ENCODE measurements at regions not wholly inside any gene's neighbourhood (a gene's known extent, or its start where the extent isn't known, plus 50 kb on each side); places are given as distances from the start of the nearest gene placed in this dataset.
"Not testable (repeated sequence)": the region's sequence is repeated elsewhere in the genome, so short reads cannot be mapped to it uniquely, and the experiment has no call there.

- no peak overlapping the region for H3K27ac Mint-ChIP-seq
- no peak overlapping the region for H3K4me3 Mint-ChIP-seq
- peaks cover 26% of the 10 kb centered on the region for H3K4me1 Mint-ChIP-seq
- H3K9me3 Mint-ChIP-seq: peaks cover 2% of the 10 kb centered on the region
- DNase-seq (no peak), ATAC-seq (no peak)
- no peaks in the 10 kb centered on the region for H3K36me3 Mint-ChIP-seq (ENCODE audit: low read depth)
- H3K27me3 Mint-ChIP-seq: no peaks in the 10 kb centered on the region
These were observed 110.2 kb upstream of the C1GALT1C1 start for GRCh38 chrX:120740072-120740471.

- H3K27ac Mint-ChIP-seq: no peak overlapping the region
- no peak for ATAC-seq
- no peak overlapping the region for H3K4me3 Mint-ChIP-seq
- no peaks in the 10 kb centered on the region for H3K36me3 Mint-ChIP-seq (ENCODE audit: low read depth)
- no peaks in the 10 kb centered on the region for H3K27me3 Mint-ChIP-seq
- DNase-seq: no peak
- peaks cover 26% of the 10 kb centered on the region for H3K4me1 Mint-ChIP-seq
- no peaks in the 10 kb centered on the region for H3K9me3 Mint-ChIP-seq
These were observed 109.4 kb upstream of the C1GALT1C1 start for GRCh38 chrX:120739300-120739699.

DNA sequence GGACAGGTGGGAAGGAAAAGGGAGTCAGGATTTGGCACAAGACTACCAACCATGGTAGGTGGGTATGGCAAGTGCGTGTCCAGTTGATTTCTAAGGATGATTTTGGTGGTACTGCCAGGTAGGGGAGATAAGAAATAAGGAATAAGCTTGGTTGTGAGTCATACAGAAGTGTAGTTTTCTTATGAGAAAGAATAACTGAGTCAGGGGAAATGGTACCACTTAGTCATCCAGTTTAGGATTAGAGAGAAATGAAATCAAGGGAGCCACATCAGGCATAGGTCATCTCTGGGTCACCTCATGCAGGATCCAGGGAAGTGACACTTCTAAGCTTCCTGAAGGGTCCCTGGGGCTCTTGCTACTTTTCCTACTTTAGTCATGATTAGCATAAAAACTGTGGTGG is 107.1 kb upstream of the C1GALT1C1 start:
- peak; percentile 96 for ATAC-seq
- Mint-ChIP-seq H3K36me3 (ENCODE audit: low read depth) (no peaks in the 10 kb centered on the region), H3K27ac (peak overlapping the region; percentile 68), H3K27me3 (no peaks in the 10 kb centered on the region), H3K4me3 (no peak overlapping the region), H3K4me1 (peaks cover 26% of the 10 kb centered on the region), H3K9me3 (no peaks in the 10 kb centered on the region)
- no peak for DNase-seq

DNA sequence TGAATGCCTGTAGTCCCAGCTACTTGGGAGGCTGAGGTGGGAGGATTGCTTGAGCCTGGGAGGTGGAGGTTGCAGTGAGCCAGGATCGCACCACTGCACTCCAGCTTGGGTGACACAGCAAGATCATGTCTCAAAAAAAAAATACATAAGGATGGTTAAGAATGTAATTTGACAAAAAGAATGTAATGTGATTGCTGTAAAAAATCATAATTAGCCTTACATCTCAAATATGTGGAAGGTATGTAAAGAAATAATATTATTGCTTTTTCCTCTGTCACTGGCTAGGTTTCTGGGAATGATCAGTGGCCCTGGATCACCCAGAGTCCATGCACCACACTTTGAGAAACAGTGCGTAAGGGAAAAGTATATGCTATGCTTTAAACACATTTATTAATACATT is 106.1 kb upstream of the C1GALT1C1 start:
- H3K4me1 Mint-ChIP-seq: peaks cover 26% of the 10 kb centered on the region

GRCh38 chrX:120732879-120733278 is 103.0 kb upstream of the C1GALT1C1 start:
- H3K4me1 Mint-ChIP-seq: peaks cover 16% of the 10 kb centered on the region
- no peaks in the 10 kb centered on the region for H3K36me3 Mint-ChIP-seq (ENCODE audit: low read depth)
- DNase-seq (no peak), ATAC-seq (no peak)
- no peak overlapping the region for H3K27ac Mint-ChIP-seq
- H3K9me3 Mint-ChIP-seq: no peaks in the 10 kb centered on the region
- no peaks in the 10 kb centered on the region for H3K27me3 Mint-ChIP-seq
- H3K4me3 Mint-ChIP-seq: no peak overlapping the region

More for the DNA sequence above, 106.1 kb upstream of the C1GALT1C1 start:
- ATAC-seq (no peak), DNase-seq (no peak)
- Mint-ChIP-seq H3K4me3 (no peak overlapping the region), H3K36me3 (ENCODE audit: low read depth) (no peaks in the 10 kb centered on the region), H3K9me3 (no peaks in the 10 kb centered on the region), H3K27me3 (no peaks in the 10 kb centered on the region), H3K27ac (no peak overlapping the region)

GRCh38 chrX:120732461-120732860 is 102.6 kb upstream of the C1GALT1C1 start:
- DNase-seq (no peak), ATAC-seq (no peak)
- no peak overlapping the region for H3K4me3 Mint-ChIP-seq
- no peak overlapping the region for H3K27ac Mint-ChIP-seq
- no peaks in the 10 kb centered on the region for H3K27me3 Mint-ChIP-seq
- H3K4me1 Mint-ChIP-seq: peaks cover 13% of the 10 kb centered on the region
- no peaks in the 10 kb centered on the region for H3K36me3 Mint-ChIP-seq (ENCODE audit: low read depth)
- no peaks in the 10 kb centered on the region for H3K9me3 Mint-ChIP-seq

GRCh38 chrX:120731386-120731785 is 101.5 kb upstream of the C1GALT1C1 start:
- Mint-ChIP-seq H3K27ac (no peak overlapping the region), H3K36me3 (ENCODE audit: low read depth) (no peaks in the 10 kb centered on the region), H3K4me3 (no peak overlapping the region), H3K9me3 (no peaks in the 10 kb centered on the region), H3K27me3 (no peaks in the 10 kb centered on the region), H3K4me1 (peaks cover 7% of the 10 kb centered on the region)
- ATAC-seq: no peak
- DNase-seq: no peak

- not testable (repeated sequence) for DNase-seq; H3K9me3 Mint-ChIP-seq; H3K36me3 Mint-ChIP-seq (ENCODE audit: low read depth); H3K27me3 Mint-ChIP-seq; ATAC-seq; H3K27ac Mint-ChIP-seq; H3K4me3 Mint-ChIP-seq
- H3K4me1 Mint-ChIP-seq: peaks cover 13% of the 10 kb centered on the region
These were observed 99.8 kb upstream of the C1GALT1C1 start for GRCh38 chrX:120729506-120730255.

DNA sequence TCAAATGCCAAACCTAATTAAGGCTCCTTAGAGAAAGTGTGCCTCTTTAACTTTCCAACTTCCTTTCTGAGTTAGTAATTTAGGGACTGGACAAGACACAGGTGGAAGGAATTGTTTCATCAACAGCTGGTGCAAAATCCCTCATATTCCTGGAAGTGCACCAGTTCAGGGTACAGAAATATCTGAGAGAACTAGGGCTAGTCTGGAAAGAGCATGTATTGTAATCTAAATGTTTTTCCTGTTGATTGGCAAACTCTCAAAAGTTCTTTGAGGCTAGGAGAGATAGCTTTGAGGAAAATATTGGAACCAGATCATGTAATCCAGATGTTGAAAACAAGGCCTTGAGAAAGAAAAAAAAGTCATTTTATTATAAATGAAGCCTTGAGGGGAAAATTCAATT is 98.1 kb upstream of the C1GALT1C1 start:
- Mint-ChIP-seq H3K27ac (no peak overlapping the region), H3K36me3 (ENCODE audit: low read depth) (no peaks in the 10 kb centered on the region), H3K4me3 (no peak overlapping the region), H3K4me1 (peaks cover 13% of the 10 kb centered on the region), H3K9me3 (no peaks in the 10 kb centered on the region), H3K27me3 (no peaks in the 10 kb centered on the region)
- DNase-seq: no peak
- ATAC-seq: no peak

GRCh38 chrX:120727452-120727851 is 97.6 kb upstream of the C1GALT1C1 start:
- H3K4me3 Mint-ChIP-seq: no peak overlapping the region
- no peaks in the 10 kb centered on the region for H3K9me3 Mint-ChIP-seq
- peaks cover 13% of the 10 kb centered on the region for H3K4me1 Mint-ChIP-seq
- no peak for DNase-seq
- no peaks in the 10 kb centered on the region for H3K36me3 Mint-ChIP-seq (ENCODE audit: low read depth)
- H3K27ac Mint-ChIP-seq: no peak overlapping the region
- no peaks in the 10 kb centered on the region for H3K27me3 Mint-ChIP-seq
- ATAC-seq: no peak

DNA sequence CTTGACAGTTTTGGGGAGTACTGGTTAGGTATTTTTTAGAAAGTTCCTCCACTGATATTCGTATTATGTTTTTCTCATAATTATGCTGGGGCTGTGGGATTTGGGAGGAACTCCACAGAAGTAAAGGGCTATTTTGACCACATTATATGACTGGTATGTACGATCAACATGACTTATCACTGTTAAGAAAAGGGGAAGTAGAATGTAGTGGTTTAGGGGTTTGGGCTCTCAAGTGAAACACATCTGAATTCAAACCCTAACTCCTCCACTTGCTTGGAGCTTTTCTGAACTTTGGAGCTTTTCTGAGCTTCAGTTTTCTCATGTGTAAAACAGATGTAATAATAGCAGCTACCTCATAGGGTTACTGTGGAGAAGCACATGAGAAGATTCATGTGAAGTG is 96.4 kb upstream of the C1GALT1C1 start:
- ATAC-seq: no peak
- no peaks in the 10 kb centered on the region for H3K27me3 Mint-ChIP-seq
- no peak overlapping the region for H3K27ac Mint-ChIP-seq
- H3K4me1 Mint-ChIP-seq: peaks cover 13% of the 10 kb centered on the region
- no peak for DNase-seq
- peaks cover 4% of the 10 kb centered on the region for H3K9me3 Mint-ChIP-seq
- no peak overlapping the region for H3K4me3 Mint-ChIP-seq
- H3K36me3 Mint-ChIP-seq (ENCODE audit: low read depth): no peaks in the 10 kb centered on the region

- Mint-ChIP-seq H3K36me3 (ENCODE audit: low read depth) (no peaks in the 10 kb centered on the region), H3K27ac (no peak overlapping the region), H3K27me3 (no peaks in the 10 kb centered on the region), H3K4me1 (peaks cover 13% of the 10 kb centered on the region), H3K9me3 (peaks cover 5% of the 10 kb centered on the region), H3K4me3 (no peak overlapping the region)
- no peak for ATAC-seq
- DNase-seq: no peak
These were observed 96.0 kb upstream of the C1GALT1C1 start for GRCh38 chrX:120725874-120726273.

GRCh38 chrX:120719622-120720021 is 89.8 kb upstream of the C1GALT1C1 start:
- H3K27ac Mint-ChIP-seq: no peak overlapping the region
- H3K36me3 Mint-ChIP-seq (ENCODE audit: low read depth): no peaks in the 10 kb centered on the region
- no peak overlapping the region for H3K4me3 Mint-ChIP-seq
- H3K4me1 Mint-ChIP-seq: no peaks in the 10 kb centered on the region
- peaks cover 5% of the 10 kb centered on the region for H3K9me3 Mint-ChIP-seq
- H3K27me3 Mint-ChIP-seq: no peaks in the 10 kb centered on the region
- DNase-seq (no peak), ATAC-seq (no peak)

DNA sequence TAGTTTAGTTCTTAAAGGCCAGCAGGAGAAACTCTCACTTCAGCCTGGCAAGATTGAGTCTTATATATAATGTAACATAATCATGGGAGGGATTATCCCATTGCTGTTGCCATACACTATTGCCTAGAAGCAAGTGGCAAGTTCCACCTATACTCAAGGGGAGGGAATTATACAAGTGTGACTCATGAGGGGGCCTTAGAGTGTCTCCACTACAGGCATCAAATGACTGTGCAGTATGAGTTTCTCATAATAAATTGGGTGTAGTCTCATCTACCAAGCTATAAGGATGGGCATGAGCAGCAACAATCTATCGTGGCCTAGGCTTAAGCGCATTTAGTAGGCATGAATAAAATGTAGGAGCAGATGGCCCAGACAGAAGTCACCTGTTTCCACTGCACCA is 89.1 kb upstream of the C1GALT1C1 start:
- Mint-ChIP-seq H3K27me3 (no peaks in the 10 kb centered on the region), H3K27ac (no peak overlapping the region), H3K9me3 (peaks cover 5% of the 10 kb centered on the region), H3K36me3 (ENCODE audit: low read depth) (no peaks in the 10 kb centered on the region), H3K4me3 (no peak overlapping the region), H3K4me1 (no peaks in the 10 kb centered on the region)
- ATAC-seq (peak; percentile 80), DNase-seq (no peak)

DNA sequence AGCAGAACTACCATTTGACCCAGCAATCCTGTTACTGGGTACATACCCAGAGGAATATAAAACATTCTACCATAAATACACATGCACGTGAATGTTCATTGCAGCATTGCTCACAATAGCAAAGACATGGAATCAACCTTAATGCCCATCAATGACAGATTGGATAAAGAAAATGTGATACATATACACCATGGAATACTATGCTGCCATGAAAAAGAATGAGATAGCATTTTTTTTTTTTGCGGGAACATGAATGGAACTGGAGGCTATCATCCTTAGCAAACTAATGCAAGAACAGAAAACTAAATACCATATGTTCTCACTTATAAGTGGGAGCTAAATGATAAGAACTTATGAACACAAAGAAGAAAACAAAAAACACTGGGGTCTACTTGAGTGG is 72.5 kb upstream of the C1GALT1C1 start:
- ATAC-seq, H3K27me3 Mint-ChIP-seq, H3K4me3 Mint-ChIP-seq, H3K27ac Mint-ChIP-seq, H3K4me1 Mint-ChIP-seq, DNase-seq: not testable (repeated sequence)
- Mint-ChIP-seq H3K36me3 (ENCODE audit: low read depth) (peaks cover 11% of the 10 kb centered on the region), H3K9me3 (peaks cover 11% of the 10 kb centered on the region)

GRCh38 chrX:120697053-120697452 is 67.2 kb upstream of the C1GALT1C1 start:
- ATAC-seq: peak; percentile 92

More at GRCh38 chrX:120697053-120697452, 67.2 kb upstream of the C1GALT1C1 start:
- Mint-ChIP-seq H3K27ac (peak overlapping the region; percentile 79), H3K27me3 (no peaks in the 10 kb centered on the region), H3K36me3 (ENCODE audit: low read depth) (peaks cover 11% of the 10 kb centered on the region), H3K4me1 (peaks cover 17% of the 10 kb centered on the region), H3K4me3 (peak overlapping the region; percentile 2), H3K9me3 (peaks cover 11% of the 10 kb centered on the region)
- DNase-seq: no peak
